A549 (cell line): ENCODE measurements at regions not wholly inside any gene's neighbourhood (a gene's known extent, or its start where the extent isn't known, plus 50 kb on each side); places are given as distances from the start of the nearest gene placed in this dataset.
"Not testable (repeated sequence)": the region's sequence is repeated elsewhere in the genome, so short reads cannot be mapped to it uniquely, and the experiment has no call there.

Experiments used
- ATAC-seq, 2 experiments: fragments of 200-7000 bp in 1 of 2; fragments of >200 bp in 1 of 2; cut with Nextera tagmentation in 1 of 2; cut with Tn5 transposase in 1 of 2; 3 replicates each; pipeline versions ENCODE4 v1.8.0 to v1.9.1; 2018 to 2020; ENCODE audit warnings: mild to moderate bottlenecking in 1 of 2, moderate library complexity in 1 of 2
- CTCF ChIA-PET: fragments of 300-600 bp; sonication (Branson Sonifier 250); formaldehyde crosslinking; extraction: SDS; loops from one replicate; lab custom pipeline; 2021; ENCODE audit warnings: antibody characterized with exemption, inconsistent platforms; lab: Yijun Ruan, JAX
- POLR2A ChIA-PET: fragments of 350-600 bp; formaldehyde crosslinking; extraction: SDS; loops from one replicate; lab custom pipeline; 2021; ENCODE audit warnings: antibody characterized with exemption, inconsistent platforms; lab: Yijun Ruan, JAX
- DNase-seq, 2 experiments: peaks; one replicate each; pipeline versions ENCODE4 v3.0.0 to v3.0.0-alpha.2; 2011 to 2016; ENCODE audit warnings: low read depth in 1 of 2, low spot score in 1 of 2
- FAIRE-seq: peaks from 2 replicates; lab custom pipeline; 2011; peaks lifted over from hg19 to GRCh38; lab: Jason Lieb, UNC
- H3K27ac ChIP-seq, 2 experiments: fragments of >200 bp; sonication (Bioruptor Twin); formaldehyde crosslinking; 3 replicates each; pipeline ENCODE4 v1.5.1; 2016 to 2017
- H3K4me1 ChIP-seq: fragments of >200 bp; sonication (Bioruptor Twin); formaldehyde crosslinking; 3 replicates; pipeline ENCODE4 v1.6.1; 2016
- H3K4me2 ChIP-seq: fragments of >200 bp; sonication (Bioruptor Twin); formaldehyde crosslinking; 3 replicates; pipeline ENCODE4 v1.6.1; 2016
- H3K4me3 ChIP-seq: fragments of >200 bp; sonication (Bioruptor Twin); formaldehyde crosslinking; 3 replicates; pipeline ENCODE4 v1.5.1; 2016
- H3K9me3 ChIP-seq: fragments of >200 bp; sonication (Bioruptor Twin); formaldehyde crosslinking; 3 replicates; pipeline ENCODE4 v1.6.1; 2016
- CBX2 ChIP-seq: fragments of 200-600 bp; sonication (generic); IDR thresholded peaks from 2 replicates; pipeline ENCODE4 v1.6.1; 2016; ENCODE audit warnings: low read depth, mild to moderate bottlenecking, borderline replicate concordance
- CBX8 ChIP-seq: fragments of 200-600 bp; sonication (generic); IDR thresholded peaks from 2 replicates; pipeline ENCODE4 v1.6.1; 2016
- EHF ChIP-seq: fragments of 250-450 bp; sonication (Bioruptor Pico); IDR thresholded peaks from 2 replicates; pipeline ENCODE4 v1.5.0; 2020; ENCODE audit warnings: mild to moderate bottlenecking
- FOSB ChIP-seq: fragments of 250-450 bp; sonication (Bioruptor Pico); IDR thresholded peaks from 2 replicates; pipeline ENCODE4 v1.5.0; 2020; ENCODE audit warnings: mild to moderate bottlenecking, moderate library complexity
- FOSL2 ChIP-seq, 2 experiments: fragments of 450-650 bp in 1 of 2; fragments of >200 bp in 1 of 2; sonication (Bioruptor Twin) in 1 of 2; formaldehyde crosslinking; IDR thresholded peaks; 2 replicates each; pipeline versions ENCODE4 v1.5.0 to v1.6.1; 2016 to 2020; ENCODE audit warnings: mild to moderate bottlenecking in 1 of 2, moderate library complexity in 1 of 2
- GATA3 ChIP-seq: IDR thresholded peaks from 2 replicates; pipeline ENCODE4 v1.6.1; 2012; ENCODE audit warnings: borderline replicate concordance
- HOXA7 ChIP-seq: fragments of 250-450 bp; sonication (Bioruptor Pico); IDR thresholded peaks from 2 replicates; pipeline ENCODE4 v1.5.0; 2020; ENCODE audit warnings: mild to moderate bottlenecking, moderate library complexity
- HOXB5 ChIP-seq: fragments of 250-450 bp; sonication (Bioruptor Pico); IDR thresholded peaks from 2 replicates; pipeline ENCODE4 v1.5.0; 2020; ENCODE audit warnings: mild to moderate bottlenecking, moderate library complexity
- JUN ChIP-seq, 2 experiments: fragments of >200 bp; sonication (Bioruptor Twin); formaldehyde crosslinking; IDR thresholded peaks; 2 replicates in 1 of 2; 3 replicates in 1 of 2; pipeline ENCODE4 v1.6.1; 2016 to 2017
- JUNB ChIP-seq: fragments of >200 bp; sonication (Bioruptor Twin); formaldehyde crosslinking; IDR thresholded peaks from 2 replicates; pipeline ENCODE4 v1.6.1; 2016
- KDM5A ChIP-seq: fragments of 200-600 bp; sonication (generic); IDR thresholded peaks from 2 replicates; pipeline ENCODE4 v1.6.1; 2016; ENCODE audit warnings: antibody characterized with exemption, mild to moderate bottlenecking
- NR3C1 ChIP-seq: fragments of >200 bp; sonication (Bioruptor Twin); formaldehyde crosslinking; IDR thresholded peaks from 3 replicates; pipeline ENCODE4 v1.6.1; 2017
- RAD21 ChIP-seq, 2 experiments: fragments of >200 bp in 1 of 2; sonication (Bioruptor Twin) in 1 of 2; formaldehyde crosslinking in 1 of 2; IDR thresholded peaks in 1 of 2; conservative IDR thresholded peaks in 1 of 2; 2 replicates in 1 of 2; 3 replicates in 1 of 2; pipeline ENCODE4 v1.6.1; 2012 to 2018; ENCODE audit warnings: inconsistent platforms in 1 of 2
- RCOR1 ChIP-seq: fragments of 150-350 bp; IDR thresholded peaks from 2 replicates; pipeline ENCODE4 v1.6.1; 2014; ENCODE audit warnings: antibody characterized with exemption, low read length, low read depth
- SMC3 ChIP-seq: fragments of >200 bp; sonication (Bioruptor Twin); formaldehyde crosslinking; IDR thresholded peaks from 3 replicates; pipeline ENCODE4 v1.6.1; 2018; ENCODE audit warnings: inconsistent platforms
- ZSCAN20 ChIP-seq: fragments of 250-450 bp; sonication (Bioruptor Pico); IDR thresholded peaks from 2 replicates; pipeline ENCODE4 v1.8.0; 2022; ENCODE audit warnings: mild to moderate bottlenecking, moderate library complexity
- WGBS: methylation state at CpG from one replicate; pipeline ENCODE4 v1.1.6; 2017; ENCODE audit errors: missing lambda C conversion rate; 5-methylcytosine and 5-hydroxymethylcytosine counted together

- POLR2A ChIA-PET, result no interaction called here
- Histone ChIP-seq H3K9me3 (no peaks in the 10 kb centered on the region), H3K27ac (no peak overlapping the region), H3K4me2 (no peak overlapping the region), H3K4me1 (no peaks in the 10 kb centered on the region), H3K4me3 (no peak overlapping the region)
- 95% methylated on average over 9 of the region's 9 CpGs for WGBS
- CTCF ChIA-PET, result interaction anchor here (0.7 kb wide), 1 partner anchor 90 kb away, joined by 3 read pairs; no protein-coding TSS in a partner anchor
- DNase-seq (no peak), FAIRE-seq (no peak), ATAC-seq (no peak)
- no peak for TF ChIP-seq RCOR1
Observed at GRCh38 chr7:66553001-66553400, 75.7 kb upstream of the KCTD7 start.

DNA sequence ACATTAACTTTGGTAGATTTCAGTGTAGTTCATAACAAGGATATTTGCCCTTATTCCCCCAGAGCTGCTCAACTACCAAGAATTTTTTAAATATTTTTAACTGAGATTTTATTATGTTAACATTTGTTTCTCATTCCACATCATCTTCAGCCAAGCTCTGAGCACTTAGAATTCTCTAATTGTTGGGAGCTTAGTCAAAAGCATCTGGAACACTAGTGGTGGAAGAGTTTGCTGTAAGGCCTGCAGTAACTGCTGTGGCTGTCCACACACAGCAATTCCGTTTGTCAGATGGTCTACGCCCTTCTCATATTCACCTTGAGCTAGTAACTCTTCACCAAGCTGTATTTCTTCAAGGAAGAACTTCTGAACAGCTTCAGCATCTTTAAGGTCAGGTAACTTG, 75.0 kb upstream of the KCTD7 start:
- H3K4me1 ChIP-seq, ATAC-seq, H3K4me2 ChIP-seq, POLR2A ChIA-PET, DNase-seq, H3K4me3 ChIP-seq, FAIRE-seq, H3K27ac ChIP-seq, H3K9me3 ChIP-seq: not testable (repeated sequence)
- CTCF ChIA-PET, result interaction anchor here (0.7 kb wide), 1 partner anchor 90 kb away, joined by 3 read pairs; no protein-coding TSS in a partner anchor
- WGBS, result 83% methylated on average over 2 of the region's 2 CpGs

DNA sequence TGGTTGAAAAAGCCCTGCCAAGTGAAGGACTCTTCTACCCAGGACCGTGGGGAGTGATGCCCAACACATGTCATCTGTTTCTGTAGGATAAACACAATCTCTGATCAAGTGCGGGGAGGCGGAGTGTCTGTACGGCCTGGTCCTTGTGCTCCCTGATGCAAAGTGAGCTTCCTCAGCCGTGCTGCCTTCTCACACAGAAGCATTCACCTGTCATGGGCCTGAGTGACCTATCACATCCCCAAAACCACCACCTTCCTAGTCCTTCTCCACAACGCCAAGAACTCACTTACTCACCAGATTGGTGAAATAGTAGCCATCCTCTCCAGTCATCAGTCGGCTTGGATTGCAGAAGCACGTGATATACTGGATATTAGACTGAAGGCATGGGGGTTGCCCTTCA, 74.4 kb upstream of the KCTD7 start:
- H3K4me3 ChIP-seq, DNase-seq, H3K27ac ChIP-seq, ATAC-seq, POLR2A ChIA-PET, FAIRE-seq, H3K9me3 ChIP-seq, H3K4me1 ChIP-seq, H3K4me2 ChIP-seq: not testable (repeated sequence)
- CTCF ChIA-PET, result interaction anchor here (0.6 kb wide), 1 partner anchor 11 kb away, joined by 3 read pairs; no protein-coding TSS in a partner anchor
- WGBS, result 88% methylated on average over 7 of the region's 8 CpGs

- ATAC-seq, H3K4me1 ChIP-seq, H3K4me2 ChIP-seq, H3K4me3 ChIP-seq, FAIRE-seq, DNase-seq, POLR2A ChIA-PET, H3K27ac ChIP-seq, H3K9me3 ChIP-seq: not testable (repeated sequence)
- WGBS, result 91% methylated on average over 6 of the region's 8 CpGs
- CTCF ChIA-PET, result interaction anchor here (0.5 to 1.2 kb wide), 3 partner anchors 10 to 54 kb away, joined by 3 read pairs; no protein-coding TSS in a partner anchor
Observed at GRCh38 chr7:66554842-66555430, 73.7 kb upstream of the KCTD7 start.

DNA sequence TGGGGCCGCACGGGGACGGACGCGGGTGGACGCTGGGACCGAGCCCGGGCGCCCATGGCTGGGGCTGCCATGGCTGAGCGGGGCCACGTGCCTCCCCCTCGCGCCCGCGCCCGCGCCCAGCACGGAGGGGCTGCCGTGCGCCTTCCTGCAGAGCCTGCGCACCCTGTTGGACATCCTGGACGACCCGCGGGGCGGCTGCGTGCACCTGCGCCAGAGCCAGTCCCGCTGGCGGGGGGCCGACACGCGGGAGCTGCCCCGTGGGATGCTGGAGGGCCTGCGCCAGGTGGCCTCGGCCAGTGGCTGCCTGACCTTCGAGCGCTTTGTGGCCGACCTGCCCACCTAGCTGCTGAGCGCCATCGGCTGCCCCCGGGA, 72.5 kb upstream of the KCTD7 start:
- TF ChIP-seq HOXA7 (CRISPR knock-in tag) (no peak), RAD21 (conservative IDR thresholded peaks at IDR 0.05 in 1 of 2, IDR thresholded peaks at IDR 0.05 in 1 of 2) (no peak), JUNB (no peak), CBX8 (no peak), FOSB (CRISPR knock-in tag) (no peak), CBX2 (no peak), JUN (IDR thresholded peaks at IDR 0.05) (no peak), HOXB5 (no peak), FOSL2 (IDR thresholded peaks at IDR 0.05) (no peak), FOSL2 (CRISPR knock-in tag; IDR thresholded peaks at IDR 0.05) (no peak), SMC3 (no peak), RCOR1 (no peak), NR3C1 (no peak), GATA3 (no peak), EHF (CRISPR knock-in tag) (no peak), KDM5A (no peak), ZSCAN20 (CRISPR knock-in tag) (no peak)
- ChIA-PET POLR2A (no interaction called here), CTCF (interaction anchor here (1.2 to 2.9 kb wide), 2 partner anchors 18 to 53 kb away, joined by 3 to 8 read pairs; no protein-coding TSS in a partner anchor)
- Histone ChIP-seq H3K4me2 (no peak overlapping the region), H3K9me3 (no peaks in the 10 kb centered on the region), H3K27ac (no peak overlapping the region), H3K4me3 (no peak overlapping the region), H3K4me1 (no peaks in the 10 kb centered on the region; the same call in 2 of the 3 replicates)
- ATAC-seq (no peak), DNase-seq (no peak), FAIRE-seq (no peak)
- 98% methylated on average over 11 of the region's 41 CpGs for WGBS
